Astrocyte of the spinal cord (primary cell): ENCODE measurements at regions not wholly inside any gene's neighbourhood (a gene's known extent, or its start where the extent isn't known, plus 50 kb on each side); places are given as distances from the start of the nearest gene placed in this dataset.

Experiments used
- DNase-seq: peaks from one replicate; pipeline ENCODE4 v3.0.0; 2011; ENCODE audit warnings: low read depth, low spot score
- H3K4me3 ChIP-seq: 2 replicates; pipeline ENCODE4 v1.5.1; 2011; ENCODE audit warnings: low read depth, mild to moderate bottlenecking, low read length, moderate library complexity
- CTCF ChIP-seq: IDR thresholded peaks from 2 replicates; pipeline ENCODE4 v1.5.1; 2012; ENCODE audit warnings: low read depth, mild to moderate bottlenecking, low read length, inconsistent platforms
- in situ Hi-C: cut with HindIII; loops from 2 replicates; pipeline ENCODE4 v1.10.0; 2017; ENCODE audit warnings: low sequenced_read_pairs

GRCh38 chr15:95681836-95682544, 648.5 kb upstream of the NR2F2 start:
- H3K4me3 ChIP-seq, result no peak overlapping the region
- in situ Hi-C loops, result no loop called here
- TF ChIP-seq CTCF, result no peak
- DNase-seq, result no peak

GRCh38 chr15:95684126-95684525, 646.4 kb upstream of the NR2F2 start:
- no peak for DNase-seq
- TF ChIP-seq CTCF, result no peak
- in situ Hi-C loops, result no loop called here
- no peak overlapping the region for H3K4me3 ChIP-seq

GRCh38 chr15:95684693-95685115, 645.8 kb upstream of the NR2F2 start:
- TF ChIP-seq CTCF, result no peak
- H3K4me3 ChIP-seq, result no peak overlapping the region
- in situ Hi-C loops, result no loop called here
- DNase-seq, result peak; percentile 82

GRCh38 chr15:95687061-95687460, 643.4 kb upstream of the NR2F2 start:
- in situ Hi-C loops, result no loop called here
- DNase-seq, result no peak
- no peak overlapping the region for H3K4me3 ChIP-seq
- TF ChIP-seq CTCF, result no peak

- no peak overlapping the region for H3K4me3 ChIP-seq
- no peak for DNase-seq
- in situ Hi-C loops, result no loop called here
- TF ChIP-seq CTCF, result no peak
Observed at GRCh38 chr15:95687686-95688085, 642.8 kb upstream of the NR2F2 start.

GRCh38 chr15:95690631-95691340, 639.7 kb upstream of the NR2F2 start:
- no peak for TF ChIP-seq CTCF
- in situ Hi-C loops, result no loop called here
- no peak overlapping the region for H3K4me3 ChIP-seq
- DNase-seq, result no peak
